K562 (cell line): ENCODE measurements at regions not wholly inside any gene's neighbourhood (a gene's known extent, or its start where the extent isn't known, plus 50 kb on each side); places are given as distances from the start of the nearest gene placed in this dataset.
A peak's percentile ranks its signal among the peaks of the same experiment; 100 is the strongest.

Experiments
- ATAC-seq: fragments of 200-7000 bp; cut with Tn5 transposase; 3 replicates; pipeline ENCODE4 v1.9.1; 2020; ENCODE audit warnings: moderate library complexity
- BruUV-seq: library from RNA; stranded (reverse); fragments of 400-500 nt; replicated peaks from 2 replicates; lab custom pipeline; 2021; lab: Mats Ljungman, UMichigan
- CTCF ChIA-PET: fragments of 300-600 bp; formaldehyde crosslinking; extraction: SDS; loops from one replicate; lab custom pipeline; 2021; ENCODE audit warnings: low intra/inter-chr PET ratio; lab: Yijun Ruan, JAX
- POLR2A ChIA-PET: fragments of 300-600, 350-650 bp; sonication (Branson Sonifier 250); formaldehyde crosslinking; extraction: SDS; loops from one replicate; lab custom pipeline; 2021; ENCODE audit warnings: antibody characterized with exemption, inconsistent platforms; lab: Yijun Ruan, JAX
- DNase-seq, 4 experiments: peaks; one replicate each; pipeline versions ENCODE4 v3.0.0 to v3.0.0-alpha.2; 2011 to 2018; ENCODE audit warnings: low spot score in 3 of 4, mixed read lengths in 3 of 4; ENCODE audit errors: extremely low read depth in 1 of 4
- FAIRE-seq: peaks from 2 replicates; lab custom pipeline; 2011; peaks lifted over from hg19 to GRCh38; lab: Jason Lieb, UNC
- H2AFZ ChIP-seq: 2 replicates; pipeline ENCODE4 v1.6.0; 2011; ENCODE audit warnings: low read depth, low read length, control low read depth, inconsistent platforms
- H3K27ac ChIP-seq: fragments of 200-600 bp; 3 replicates; pipeline ENCODE4 v1.8.0; 2011; ENCODE audit warnings: low read depth, mild to moderate bottlenecking, control low read depth, inconsistent platforms, low read length, moderate library complexity, mixed read lengths; ENCODE audit errors: extremely low read depth
- H3K27me3 ChIP-seq, 2 experiments: fragments of 300-600 bp in 1 of 2; 2 replicates in 1 of 2; 3 replicates in 1 of 2; pipeline versions ENCODE4 v1.6.0 to v1.8.0; 2011; ENCODE audit warnings: inconsistent platforms in 2 of 2, low read length in 2 of 2, mild to moderate bottlenecking in 1 of 2, mixed read lengths in 1 of 2, moderate library complexity in 1 of 2; ENCODE audit not compliant: control insufficient read depth in 2 of 2, insufficient read depth in 2 of 2
- H3K36me3 ChIP-seq: fragments of 300-600 bp; 3 replicates; pipeline ENCODE4 v1.8.0; 2011; ENCODE audit warnings: mild to moderate bottlenecking, low read length, inconsistent platforms; ENCODE audit not compliant: control insufficient read depth, insufficient read depth
- H3K4me1 ChIP-seq, 2 experiments: fragments of 200-600 bp in 1 of 2; replicated peaks in 1 of 2; 2 replicates in 1 of 2; 3 replicates in 1 of 2; pipeline versions ENCODE4 v1.5.1 to v1.8.0; 2011; ENCODE audit warnings: inconsistent platforms in 2 of 2, low read length in 2 of 2, mild to moderate bottlenecking in 1 of 2, mixed read lengths in 1 of 2, moderate library complexity in 1 of 2; ENCODE audit not compliant: control insufficient read depth in 2 of 2, insufficient read depth in 2 of 2
- H3K4me2 ChIP-seq: 2 replicates; pipeline ENCODE4 v1.6.1; 2011; ENCODE audit warnings: low read length, control low read depth, inconsistent platforms, mixed read lengths; ENCODE audit not compliant: insufficient read depth
- H3K4me3 ChIP-seq: fragments of 200-600 bp; sonication (generic), shearing (Covaris generic); 2 replicates; pipeline ENCODE4 v1.5.1; 2016; ENCODE audit warnings: control low read depth, inconsistent platforms
- H3K79me2 ChIP-seq: fragments of 200-600 bp; 3 replicates; pipeline ENCODE4 v1.8.0; 2011; ENCODE audit warnings: low read length, inconsistent platforms; ENCODE audit not compliant: control insufficient read depth, insufficient read depth
- H3K9ac ChIP-seq, 2 experiments: 2 replicates each; pipeline versions ENCODE4 v1.6.0 to v1.6.1; 2011; ENCODE audit warnings: low read depth in 2 of 2, low read length in 2 of 2, control low read depth in 1 of 2, inconsistent platforms in 1 of 2, mild to moderate bottlenecking in 1 of 2, mixed read lengths in 1 of 2; ENCODE audit not compliant: insufficient read depth in 1 of 2
- H3K9me1 ChIP-seq: one replicate; pipeline ENCODE4 v1.6.0; 2011; ENCODE audit warnings: inconsistent platforms, mild to moderate bottlenecking, low read length, moderate library complexity; ENCODE audit not compliant: control insufficient read depth, insufficient read depth
- H3K9me3 ChIP-seq: replicated peaks from 2 replicates; pipeline ENCODE4 v1.5.1; 2011; ENCODE audit warnings: low read depth, low read length, inconsistent platforms; ENCODE audit not compliant: control insufficient read depth, insufficient read depth
- H4K20me1 ChIP-seq: replicated peaks from 2 replicates; pipeline ENCODE4 v1.6.1; 2011; ENCODE audit warnings: low read length, inconsistent platforms, mixed read lengths; ENCODE audit not compliant: control insufficient read depth, insufficient read depth
- HIVEP1 ChIP-seq: fragments of 250-450 bp; sonication (Bioruptor Pico); IDR thresholded peaks from 2 replicates; pipeline ENCODE4 v1.4.0; 2020; ENCODE audit warnings: mild to moderate bottlenecking
- KDM2B ChIP-seq: fragments of 250-450 bp; sonication (Bioruptor Pico); IDR thresholded peaks from 2 replicates; pipeline ENCODE4 v1.8.0; 2021; ENCODE audit warnings: mild to moderate bottlenecking, moderate library complexity
- POU5F1 ChIP-seq: fragments of 150-350 bp; IDR thresholded peaks from 2 replicates; pipeline ENCODE4 v1.6.1; 2014; ENCODE audit warnings: borderline replicate concordance, low read length, low read depth, mild to moderate bottlenecking; ENCODE audit not compliant: partially characterized antibody
- RAD21 ChIP-seq, 2 experiments: fragments of 250-450 bp in 1 of 2; fragments of 450-650 bp in 1 of 2; sonication (Bioruptor Pico) in 1 of 2; formaldehyde crosslinking in 1 of 2; IDR thresholded peaks in 1 of 2; conservative IDR thresholded peaks in 1 of 2; 2 replicates each; pipeline versions ENCODE4 v1.4.0 to v1.8.0; 2020 to 2022; ENCODE audit warnings: mild to moderate bottlenecking in 2 of 2, moderate library complexity in 1 of 2
- SIN3A ChIP-seq, 2 experiments: fragments of 150-350 bp in 1 of 2; IDR thresholded peaks; 2 replicates each; pipeline ENCODE4 v1.6.1; 2011 to 2016; ENCODE audit warnings: borderline replicate concordance in 2 of 2, low read depth in 2 of 2, low read length in 2 of 2, mild to moderate bottlenecking in 2 of 2, moderate library complexity in 2 of 2; ENCODE audit not compliant: control insufficient read depth in 1 of 2
- SMARCA5 ChIP-seq: fragments of 450-650 bp; IDR thresholded peaks from 2 replicates; pipeline ENCODE4 v1.6.1; 2016
- SMC3 ChIP-seq: conservative IDR thresholded peaks from 2 replicates; pipeline ENCODE4 v1.6.1; 2011; ENCODE audit warnings: low read depth, low read length, improper control_type of control experiment; ENCODE audit not compliant: insufficient read depth
- SRF ChIP-seq, 2 experiments: fragments of 250-450, 450-650 bp in 1 of 2; sonication (Bioruptor Pico) in 1 of 2; sonication (generic) in 1 of 2; formaldehyde crosslinking; IDR thresholded peaks; 2 replicates each; pipeline versions ENCODE4 v1.5.0 to v1.5.1; 2020 to 2022; ENCODE audit warnings: mild to moderate bottlenecking in 1 of 2, missing genetic modification reagents in 1 of 2
- TAF9B ChIP-seq: fragments of 450-650 bp; IDR thresholded peaks from 2 replicates; pipeline ENCODE4 v1.6.1; 2018; ENCODE audit warnings: mild to moderate bottlenecking; ENCODE audit not compliant: partially characterized antibody
- WGBS: fragments of 100-300 bp; shearing (Covaris generic); methylation state at CpG from one replicate; pipeline ENCODE4 v1.1.6; 2016; ENCODE audit warnings: low coverage, mixed read lengths; ENCODE audit not compliant: insufficient coverage; ENCODE audit errors: missing lambda C conversion rate; 5-methylcytosine and 5-hydroxymethylcytosine counted together
- in situ Hi-C: fragments of 300-500 bp; cut with MboI; formaldehyde crosslinking; loops from 4 replicates; pipeline ENCODE4 v1.15.0; 2018; ENCODE audit warnings: inconsistent platforms, mixed read lengths
- intact Hi-C: fragments of 100-400 bp; cut with micrococcal nuclease; formaldehyde crosslinking; loops from 2 replicates; pipeline ENCODE4 v1.14.2; 2022
- TF ChIP-seq, protein P1 (sequence below): sonication (generic); formaldehyde crosslinking; IDR thresholded peaks from 2 replicates; pipeline ENCODE4 v1.8.0; 2022; ENCODE audit warnings: mild to moderate bottlenecking, missing genetic modification reagents
- TF ChIP-seq, protein P2 (sequence below): fragments of 250-450 bp; sonication (Bioruptor Pico); IDR thresholded peaks from 2 replicates; pipeline ENCODE4 v1.4.0; 2020; ENCODE audit warnings: borderline replicate concordance
- TF ChIP-seq, protein P3 (sequence below), 3 experiments: IDR thresholded peaks in 2 of 3; conservative IDR thresholded peaks in 1 of 3; 2 replicates each; pipeline ENCODE4 v1.5.1; 2011 to 2012; ENCODE audit warnings: low read length in 3 of 3, mild to moderate bottlenecking in 3 of 3, control low read depth in 2 of 3, improper control_type of control experiment in 1 of 3, inconsistent platforms in 1 of 3, low read depth in 1 of 3, mixed read lengths in 1 of 3, moderate library complexity in 1 of 3; ENCODE audit not compliant: insufficient read depth in 2 of 3

DNA sequence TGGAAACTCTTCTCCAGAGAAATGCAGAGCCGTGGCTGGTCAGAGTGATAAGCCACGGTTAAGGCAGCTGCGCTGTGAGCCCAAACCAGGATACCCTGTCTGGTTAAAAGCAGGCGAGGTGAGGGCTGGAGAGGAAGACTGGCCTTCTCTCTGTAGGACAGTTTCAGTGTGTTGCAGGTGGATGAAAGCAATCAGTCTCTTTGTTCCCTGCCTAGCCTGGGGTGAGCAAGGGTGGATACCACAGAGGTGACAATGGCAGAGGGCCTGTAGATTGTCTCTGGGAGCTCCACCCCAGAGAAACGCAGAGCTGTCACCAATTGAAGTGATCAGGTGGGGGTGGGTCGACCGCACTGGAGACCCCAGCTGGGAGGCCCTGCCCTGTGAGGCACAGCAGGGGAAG is 621.9 kb downstream of the LRFN5 start (continued):
- TF ChIP-seq, protein P1, sequence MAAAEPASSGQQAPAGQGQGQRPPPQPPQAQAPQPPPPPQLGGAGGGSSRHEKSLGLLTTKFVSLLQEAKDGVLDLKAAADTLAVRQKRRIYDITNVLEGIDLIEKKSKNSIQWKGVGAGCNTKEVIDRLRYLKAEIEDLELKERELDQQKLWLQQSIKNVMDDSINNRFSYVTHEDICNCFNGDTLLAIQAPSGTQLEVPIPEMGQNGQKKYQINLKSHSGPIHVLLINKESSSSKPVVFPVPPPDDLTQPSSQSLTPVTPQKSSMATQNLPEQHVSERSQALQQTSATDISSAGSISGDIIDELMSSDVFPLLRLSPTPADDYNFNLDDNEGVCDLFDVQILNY (CRISPR knock-in tag), result no peak
- TF ChIP-seq SIN3A (IDR thresholded peaks at IDR 0.05; ENCODE audit: borderline replicate concordance in 2 of 2, control insufficient read depth in 1 of 2, low read depth in 2 of 2, low read length in 2 of 2) (no peak), KDM2B (CRISPR knock-in tag) (no peak), SRF (CRISPR knock-in tag; IDR thresholded peaks at IDR 0.05) (no peak), SMARCA5 (no peak), HIVEP1 (CRISPR knock-in tag) (no peak)
- TF ChIP-seq, protein P2, sequence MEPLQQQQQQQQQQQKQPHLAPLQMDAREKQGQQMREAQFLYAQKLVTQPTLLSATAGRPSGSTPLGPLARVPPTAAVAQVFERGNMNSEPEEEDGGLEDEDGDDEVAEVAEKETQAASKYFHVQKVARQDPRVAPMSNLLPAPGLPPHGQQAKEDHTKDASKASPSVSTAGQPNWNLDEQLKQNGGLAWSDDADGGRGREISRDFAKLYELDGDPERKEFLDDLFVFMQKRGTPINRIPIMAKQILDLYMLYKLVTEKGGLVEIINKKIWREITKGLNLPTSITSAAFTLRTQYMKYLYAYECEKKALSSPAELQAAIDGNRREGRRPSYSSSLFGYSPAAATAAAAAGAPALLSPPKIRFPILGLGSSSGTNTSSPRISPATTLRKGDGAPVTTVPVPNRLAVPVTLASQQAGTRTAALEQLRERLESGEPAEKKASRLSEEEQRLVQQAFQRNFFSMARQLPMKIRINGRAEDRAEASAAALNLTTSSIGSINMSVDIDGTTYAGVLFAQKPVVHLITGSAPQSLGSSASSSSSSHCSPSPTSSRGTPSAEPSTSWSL, result no peak

DNA sequence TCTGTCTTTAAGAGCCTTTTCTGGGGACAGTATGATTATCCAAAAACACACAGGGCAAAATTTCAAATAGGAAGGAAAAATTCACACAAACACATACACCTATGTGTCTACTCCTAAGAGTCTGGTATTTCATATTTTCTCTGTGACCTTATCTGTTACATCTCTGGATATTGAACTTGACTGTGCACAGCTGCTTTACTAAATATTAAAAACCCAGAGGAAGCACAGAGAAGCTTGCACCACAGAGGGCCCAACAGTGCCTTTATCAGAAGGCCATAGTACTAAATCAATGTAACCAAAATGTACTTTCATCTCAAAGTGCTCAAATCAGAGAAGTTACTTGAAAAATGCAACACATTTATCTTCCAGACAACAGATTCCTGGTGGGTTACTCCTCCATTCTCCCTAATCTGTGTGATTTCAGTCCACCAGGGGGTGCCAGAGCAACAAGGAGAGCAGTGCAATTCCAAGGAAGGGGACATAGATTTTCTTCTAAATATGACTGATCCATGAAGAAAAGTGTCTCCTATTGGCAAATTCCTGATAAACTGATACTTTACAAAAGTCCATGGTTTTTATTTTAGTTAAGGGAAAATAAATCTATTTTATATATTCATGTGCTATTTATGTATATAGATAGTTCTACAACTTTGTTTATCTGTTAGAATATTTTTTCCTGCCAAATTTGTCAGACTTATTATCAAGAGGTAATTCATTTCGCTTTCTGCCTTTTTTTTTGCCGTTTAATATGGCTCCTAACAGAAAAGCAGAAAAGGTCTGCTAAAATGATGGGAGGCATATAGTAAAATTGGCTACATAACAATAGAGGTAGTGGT is 617.6 kb downstream of the LRFN5 start:
- Histone ChIP-seq H3K36me3 (no peaks in the 10 kb centered on the region), H3K27ac (no peak overlapping the region), H3K9me3 (no peaks in the 10 kb centered on the region), H3K9ac (no peak overlapping the region), H3K79me2 (no peaks in the 10 kb centered on the region), H2AFZ (no peak overlapping the region), H3K4me3 (no peak overlapping the region), H3K27me3 (no peaks in the 10 kb centered on the region), H4K20me1 (no peaks in the 10 kb centered on the region), H3K9me1 (no peaks in the 10 kb centered on the region), H3K4me1 (no peaks in the 10 kb centered on the region), H3K4me2 (no peak overlapping the region)
- no peak for ATAC-seq
- BruUV-seq, result no TSS peak
- TF ChIP-seq POU5F1, result no peak
- TF ChIP-seq, protein P3, sequence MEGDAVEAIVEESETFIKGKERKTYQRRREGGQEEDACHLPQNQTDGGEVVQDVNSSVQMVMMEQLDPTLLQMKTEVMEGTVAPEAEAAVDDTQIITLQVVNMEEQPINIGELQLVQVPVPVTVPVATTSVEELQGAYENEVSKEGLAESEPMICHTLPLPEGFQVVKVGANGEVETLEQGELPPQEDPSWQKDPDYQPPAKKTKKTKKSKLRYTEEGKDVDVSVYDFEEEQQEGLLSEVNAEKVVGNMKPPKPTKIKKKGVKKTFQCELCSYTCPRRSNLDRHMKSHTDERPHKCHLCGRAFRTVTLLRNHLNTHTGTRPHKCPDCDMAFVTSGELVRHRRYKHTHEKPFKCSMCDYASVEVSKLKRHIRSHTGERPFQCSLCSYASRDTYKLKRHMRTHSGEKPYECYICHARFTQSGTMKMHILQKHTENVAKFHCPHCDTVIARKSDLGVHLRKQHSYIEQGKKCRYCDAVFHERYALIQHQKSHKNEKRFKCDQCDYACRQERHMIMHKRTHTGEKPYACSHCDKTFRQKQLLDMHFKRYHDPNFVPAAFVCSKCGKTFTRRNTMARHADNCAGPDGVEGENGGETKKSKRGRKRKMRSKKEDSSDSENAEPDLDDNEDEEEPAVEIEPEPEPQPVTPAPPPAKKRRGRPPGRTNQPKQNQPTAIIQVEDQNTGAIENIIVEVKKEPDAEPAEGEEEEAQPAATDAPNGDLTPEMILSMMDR (IDR thresholded peaks at IDR 0.05 in 2 of 3, conservative IDR thresholded peaks at IDR 0.05 in 1 of 3; ENCODE audit: insufficient read depth in 2 of 3, low read depth in 1 of 3, low read length in 3 of 3), result peak in 2 of 3 experiments; percentile 25 to 30; a peak in 1 of 6 replicates
- no peak for TF ChIP-seq TAF9B
- 0 out of 2 replicates have a peak, but pooled peaks have one; percentile 25 for TF ChIP-seq SMC3
- peak in 1 of 2 experiments; percentile 43; a peak in 2 of 4 replicates for TF ChIP-seq RAD21 (CRISPR knock-in tag; conservative IDR thresholded peaks at IDR 0.05 in 1 of 2, IDR thresholded peaks at IDR 0.05 in 1 of 2)
- ChIA-PET CTCF (no interaction called here), POLR2A (no interaction called here)
- intact Hi-C loops, result no loop called here
- WGBS, result 0% methylated on average over 2 of the region's 2 CpGs
- no peak for FAIRE-seq
- in situ Hi-C loops, result no loop called here
- peak; percentile 3 to 28 (median 10) for DNase-seq
